Activated naive CD4-positive, alpha-beta T cell treated with Interleukin-2 at 50 U/mL for 16 hours (primary cell): ENCODE measurements at regions not wholly inside any gene's neighbourhood (a gene's known extent, or its start where the extent isn't known, plus 50 kb on each side); places are given as distances from the start of the nearest gene placed in this dataset.

Source experiments
- DNase-seq: peaks from one replicate; pipeline ENCODE4 v3.0.0-alpha.2; 2020

DNA sequence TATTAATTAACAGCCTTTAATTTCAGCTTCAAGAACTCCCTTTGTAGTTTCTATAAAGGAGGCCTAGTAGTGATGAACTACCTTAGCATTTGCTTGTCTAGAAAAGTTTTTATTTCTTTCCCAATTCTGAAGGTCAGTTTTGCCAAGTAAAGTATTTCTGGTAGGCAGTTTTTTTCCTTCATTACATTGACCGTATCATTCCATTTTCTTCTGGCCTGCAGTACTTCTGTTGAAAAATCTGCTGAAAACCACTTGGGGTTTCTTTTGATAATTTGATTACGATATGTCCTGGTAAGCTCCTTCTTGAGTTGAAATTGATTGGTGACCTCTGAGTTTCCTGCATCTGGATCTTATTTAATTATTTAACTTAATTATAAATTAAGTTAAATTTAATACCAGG lies 691.8 kb downstream of the TSN start:
- no peak for DNase-seq

DNA sequence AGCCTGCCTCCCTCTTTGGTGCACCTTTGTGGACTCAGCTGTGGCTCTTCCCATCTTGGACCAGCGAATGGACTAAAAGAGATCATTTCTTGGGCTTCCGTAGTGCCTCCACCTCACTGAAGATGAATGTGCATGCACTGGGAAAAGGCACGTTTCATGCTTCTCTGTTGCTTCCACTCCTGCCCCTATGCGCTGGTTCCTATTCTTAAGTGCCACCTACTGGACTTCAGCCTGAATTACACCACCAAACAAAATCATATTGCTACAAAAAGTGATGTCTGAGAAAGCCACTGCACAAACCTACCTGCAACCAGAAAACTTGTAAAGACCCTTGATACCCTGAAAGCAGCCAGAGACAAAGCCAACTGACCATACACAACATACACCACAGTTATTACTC lies 695.6 kb downstream of the TSN start:
- DNase-seq, result no peak

DNA sequence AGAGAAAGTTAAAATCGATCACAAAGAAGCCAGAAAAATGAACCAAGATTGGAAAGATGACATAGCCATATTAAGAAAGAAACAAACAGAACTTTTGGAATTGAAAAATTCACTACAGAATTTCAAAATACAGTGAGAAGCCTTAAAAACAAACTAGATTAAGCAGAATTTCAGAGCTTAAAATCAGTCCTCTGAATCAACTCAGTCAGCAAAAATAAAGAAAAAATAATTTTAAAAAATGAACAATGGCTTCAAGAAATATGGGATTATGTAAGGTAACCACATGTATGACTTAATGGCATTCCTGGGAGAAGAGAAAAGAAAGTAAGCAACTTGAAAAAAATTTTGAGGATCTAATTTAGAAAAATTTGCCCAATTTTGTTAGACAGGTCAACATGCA lies 696.2 kb downstream of the TSN start:
- DNase-seq, result no peak

DNA sequence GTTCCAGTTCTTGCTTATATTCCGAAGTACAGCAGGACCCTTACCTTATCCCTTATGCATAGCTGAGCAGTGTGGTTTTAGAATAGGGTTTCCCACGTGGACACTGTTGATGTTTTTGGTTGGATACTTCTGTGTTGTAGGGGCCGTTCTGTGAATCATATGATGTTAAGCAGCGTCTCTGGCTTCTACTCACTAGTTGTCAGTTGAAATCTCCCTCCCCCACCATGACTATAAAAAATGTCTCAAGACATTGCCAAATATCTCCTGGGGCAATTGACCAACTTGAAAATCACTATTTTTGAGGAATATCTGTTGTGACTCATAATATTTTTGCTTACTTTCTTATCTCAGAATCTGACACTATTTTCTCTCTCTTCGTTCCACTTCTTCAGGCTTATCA lies 713.7 kb downstream of the TSN start:
- DNase-seq, result no peak

DNA sequence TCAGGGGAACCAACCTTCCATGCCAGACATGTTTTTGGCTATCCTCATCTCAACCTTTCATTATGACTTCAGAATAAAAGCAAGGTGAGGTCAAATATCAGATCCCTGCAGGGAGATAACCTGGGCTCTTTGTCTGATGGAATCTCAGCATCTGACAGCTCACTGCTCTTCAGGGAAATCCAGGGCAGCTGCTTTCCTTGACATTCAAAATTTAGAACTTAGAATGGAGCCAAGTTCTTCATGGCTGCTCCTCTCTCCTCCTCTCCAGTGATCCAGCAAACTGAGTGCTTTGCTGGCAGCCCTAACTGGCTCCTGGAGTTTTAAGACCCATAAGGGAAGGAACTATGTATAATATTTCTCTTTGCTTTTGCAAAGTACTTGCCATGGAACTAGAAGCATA lies 716.3 kb downstream of the TSN start:
- no peak for DNase-seq

DNA sequence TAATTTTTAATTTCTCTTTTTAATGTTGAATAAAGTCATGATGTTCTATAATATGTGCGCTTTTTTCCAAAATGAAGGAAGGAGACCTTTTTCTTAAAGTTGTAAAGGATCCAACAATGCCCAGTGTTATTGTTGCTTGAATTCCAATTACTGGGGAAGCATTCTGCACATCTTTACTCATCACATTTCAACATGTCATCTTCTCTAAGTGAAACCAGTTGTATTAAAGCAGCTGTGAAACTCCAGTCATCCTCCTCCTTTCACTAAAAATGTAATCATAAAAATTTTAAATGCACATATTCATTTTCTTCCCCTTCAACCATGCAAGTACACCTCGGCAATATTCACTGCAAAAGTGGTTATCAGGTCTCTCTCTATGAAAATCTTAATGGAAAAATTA lies 722.7 kb downstream of the TSN start:
- DNase-seq, result no peak

DNA sequence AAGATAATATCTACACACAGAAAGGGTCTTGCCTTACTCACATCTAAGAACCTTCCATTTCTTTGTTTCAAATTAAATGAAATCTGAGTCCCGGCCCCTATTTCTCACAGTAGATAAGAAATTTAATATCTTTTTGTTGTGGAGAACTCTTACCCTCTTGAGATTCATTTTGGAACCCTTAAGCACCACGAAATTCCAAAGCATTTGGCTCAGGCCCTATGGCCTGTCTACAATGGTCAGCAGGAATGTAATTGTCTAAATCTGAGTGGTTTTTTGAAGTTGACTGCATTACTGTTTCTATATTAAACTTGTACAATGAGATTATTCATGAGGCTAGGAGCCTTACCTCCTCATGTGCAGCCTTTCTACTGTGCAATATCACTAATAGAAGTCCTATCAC lies 723.3 kb downstream of the TSN start:
- no peak for DNase-seq

DNA sequence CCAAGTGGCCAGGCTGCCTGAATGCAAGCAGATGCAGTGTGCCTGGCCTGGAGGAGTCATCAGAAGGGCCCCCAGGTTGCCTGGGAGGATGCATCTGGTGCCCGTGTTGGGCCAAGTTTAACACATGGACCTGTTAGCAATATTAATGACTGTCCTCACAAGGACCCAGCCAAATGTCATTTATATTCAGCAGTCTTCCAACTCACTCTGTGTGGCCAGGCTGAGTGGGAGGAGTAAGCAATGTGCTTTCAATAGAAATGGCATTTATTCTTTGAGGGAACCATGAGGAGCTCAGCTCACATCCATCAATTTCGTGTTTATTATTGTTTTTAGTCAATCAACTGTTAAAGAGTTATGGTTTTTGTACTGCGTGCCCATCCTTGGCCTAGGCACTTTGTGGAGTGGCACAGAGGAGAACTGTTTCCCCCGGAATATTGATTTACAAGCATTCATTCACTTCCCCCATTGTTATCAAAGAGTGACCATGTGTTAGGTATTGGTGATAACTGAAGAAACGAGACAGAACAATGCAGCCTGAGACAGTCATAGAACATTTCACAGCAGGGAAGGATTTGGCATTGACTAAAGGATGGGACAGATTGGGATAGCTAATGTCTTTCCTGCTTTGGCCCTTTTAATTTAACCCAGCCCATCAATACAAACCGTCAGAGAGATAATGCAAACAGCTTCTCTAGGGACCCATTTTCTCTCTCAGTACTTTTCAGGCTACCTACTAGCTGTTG lies 725.2 kb downstream of the TSN start:
- DNase-seq, result no peak

DNA sequence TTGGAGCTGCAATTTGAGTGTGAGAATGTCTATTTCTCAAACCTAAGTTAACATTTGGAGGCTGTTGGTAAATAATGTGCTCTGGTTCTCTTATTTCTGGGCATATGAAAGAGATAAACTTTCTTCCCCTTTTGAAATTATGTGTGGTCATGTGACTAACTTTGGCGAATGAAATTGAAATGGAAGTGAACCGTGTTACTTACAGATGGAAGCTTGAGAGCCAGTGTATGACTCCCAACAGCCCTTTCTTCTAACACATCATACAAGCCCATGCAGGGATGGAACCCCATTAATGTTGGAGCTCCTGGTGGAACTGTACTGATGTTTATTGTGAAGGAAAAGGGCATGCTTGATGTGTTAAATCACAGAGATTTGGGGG lies 725.8 kb downstream of the TSN start:
- no peak for DNase-seq

DNA sequence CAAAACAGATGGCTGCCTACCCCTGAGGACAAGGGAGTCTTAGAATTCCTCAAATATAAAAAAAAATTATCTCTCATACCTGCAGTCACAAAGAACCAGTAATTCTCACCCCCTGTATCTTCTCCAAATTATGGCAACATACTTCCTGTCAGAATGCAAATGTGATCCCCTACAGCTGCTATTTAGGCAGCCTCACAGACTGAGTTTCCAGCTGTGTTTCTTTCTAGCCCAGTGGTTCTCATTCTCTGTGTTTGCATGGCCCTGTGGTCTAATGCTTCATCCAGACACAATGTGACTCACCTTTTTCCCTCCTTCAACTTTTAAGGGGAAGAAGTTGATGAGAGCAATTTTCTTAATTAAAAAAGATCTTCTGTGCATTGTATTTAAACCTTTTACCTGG lies 726.3 kb downstream of the TSN start:
- no peak for DNase-seq

DNA sequence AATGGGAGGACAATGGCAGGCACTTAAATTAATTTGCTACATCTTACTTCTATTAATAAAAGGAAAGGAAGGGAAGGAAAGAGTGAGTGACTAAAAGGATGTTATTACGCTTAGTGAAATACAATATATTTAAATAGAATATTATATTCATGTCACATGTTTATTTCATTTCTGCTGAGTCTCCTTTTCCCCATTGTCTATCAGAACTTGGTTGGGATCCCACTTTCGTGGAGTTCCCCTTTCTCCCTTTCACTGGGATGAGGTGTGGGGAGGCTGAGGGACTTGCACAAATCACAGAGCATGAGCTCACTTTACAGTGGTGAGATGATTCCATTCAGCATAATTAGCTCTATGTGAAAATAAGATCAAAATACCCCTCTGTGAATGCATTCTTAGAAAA lies 730.6 kb downstream of the TSN start:
- DNase-seq, result no peak

DNA sequence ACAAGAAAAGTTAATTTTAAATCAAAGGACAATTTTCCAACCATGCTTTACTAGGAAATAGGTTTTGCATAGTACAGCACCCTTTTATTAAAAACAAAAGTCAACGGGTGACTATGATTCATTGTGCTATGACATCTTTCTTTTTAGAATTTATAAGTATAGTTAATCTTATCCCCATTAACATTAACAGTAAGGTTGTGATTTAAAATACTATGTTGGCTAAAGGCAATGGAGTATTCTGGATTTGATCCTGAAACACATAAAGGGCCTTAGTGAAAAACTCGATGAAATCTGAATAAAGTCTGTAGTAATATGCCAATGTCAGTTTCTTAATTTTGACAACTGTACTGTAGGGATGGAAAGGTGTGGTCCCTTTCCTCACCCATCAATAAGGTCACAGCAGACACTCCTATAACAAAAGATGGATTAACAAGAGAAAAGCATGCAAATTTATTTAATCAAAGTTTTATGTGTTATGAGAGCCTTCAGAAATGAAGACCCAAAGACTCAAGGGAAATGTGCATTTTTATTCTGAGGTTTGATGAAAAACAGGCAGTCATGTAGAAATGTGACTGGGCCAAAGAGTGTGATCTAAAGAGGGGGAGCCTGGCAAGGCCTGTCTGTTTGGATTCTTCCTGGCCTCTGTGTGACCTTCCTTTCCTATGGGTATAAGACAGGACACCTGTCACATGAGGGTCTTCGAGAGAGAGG lies 731.4 kb downstream of the TSN start:
- no peak for DNase-seq

DNA sequence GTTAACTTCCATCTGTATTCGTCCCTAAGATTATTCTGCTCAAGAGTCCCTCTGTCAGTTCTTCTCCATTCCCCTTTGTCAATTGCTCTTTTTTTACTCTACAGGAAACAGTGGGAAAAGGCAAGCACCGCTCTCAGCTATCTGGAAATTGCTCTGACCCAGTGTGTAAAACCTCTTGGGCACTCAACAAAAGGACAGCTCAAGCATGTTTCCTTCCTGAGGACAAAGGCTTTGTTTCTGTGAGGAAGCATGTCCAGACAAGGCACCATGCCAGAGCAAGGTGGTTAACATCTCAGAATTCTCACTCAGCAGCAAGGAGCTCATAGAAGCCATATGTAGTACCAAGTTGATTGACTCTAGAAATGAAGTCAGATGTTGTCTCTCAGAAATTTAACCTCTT lies 735.6 kb downstream of the TSN start:
- no peak for DNase-seq

DNA sequence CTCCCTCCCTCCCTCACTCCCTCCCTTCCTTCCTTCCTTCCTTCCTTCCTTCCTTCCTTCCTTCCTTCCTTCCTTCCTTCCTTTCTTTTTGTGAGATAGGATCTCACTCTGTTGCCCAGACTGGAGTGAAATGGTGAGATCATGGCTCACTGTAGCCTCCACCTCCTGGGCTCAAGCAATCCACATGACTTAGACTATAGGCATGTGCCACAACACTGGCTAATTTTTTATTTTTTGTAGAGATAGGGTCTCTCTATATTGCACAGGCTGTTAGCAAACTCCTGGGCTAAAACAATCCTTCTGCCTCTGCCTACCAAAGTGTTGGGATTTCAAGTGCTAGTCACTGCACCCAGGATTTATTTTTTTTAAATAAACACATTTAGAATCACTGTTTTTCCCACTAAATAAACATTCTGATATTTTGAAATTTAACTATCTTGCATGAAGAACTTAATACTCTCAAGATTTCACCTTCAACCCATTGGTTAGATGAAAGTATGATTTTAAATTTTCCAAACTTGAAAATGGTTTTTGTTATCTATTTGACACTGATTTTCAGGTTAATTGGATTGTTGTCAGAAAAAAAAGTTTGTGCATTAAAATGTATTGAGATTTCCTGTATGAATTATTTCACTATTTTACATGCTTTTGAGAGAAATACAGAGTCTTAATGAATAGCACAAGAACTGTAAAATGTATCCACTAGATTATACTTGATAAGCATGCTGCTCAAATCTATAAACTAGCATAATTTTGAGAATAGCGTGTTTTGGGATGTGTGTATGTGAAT lies 745.1 kb downstream of the TSN start:
- DNase-seq, result no peak

DNA sequence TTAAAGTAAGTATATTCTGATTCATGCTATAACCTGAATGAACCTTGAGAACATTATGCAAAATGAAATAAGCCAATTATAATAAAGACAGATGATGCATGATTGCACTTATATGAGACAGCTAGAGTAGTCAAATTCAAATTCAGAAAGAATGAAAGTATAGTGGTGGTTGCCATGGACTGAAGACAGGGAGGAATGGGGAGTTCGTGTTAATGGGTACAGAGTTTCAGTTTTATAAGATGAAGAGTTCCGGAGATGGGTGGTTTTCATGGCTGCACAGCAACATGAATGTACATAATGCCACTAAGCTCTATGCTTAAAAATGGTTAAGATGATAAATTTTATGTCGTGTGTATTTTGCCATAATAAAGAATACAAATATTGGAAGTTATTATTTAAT lies 751.2 kb downstream of the TSN start:
- no peak for DNase-seq

DNA sequence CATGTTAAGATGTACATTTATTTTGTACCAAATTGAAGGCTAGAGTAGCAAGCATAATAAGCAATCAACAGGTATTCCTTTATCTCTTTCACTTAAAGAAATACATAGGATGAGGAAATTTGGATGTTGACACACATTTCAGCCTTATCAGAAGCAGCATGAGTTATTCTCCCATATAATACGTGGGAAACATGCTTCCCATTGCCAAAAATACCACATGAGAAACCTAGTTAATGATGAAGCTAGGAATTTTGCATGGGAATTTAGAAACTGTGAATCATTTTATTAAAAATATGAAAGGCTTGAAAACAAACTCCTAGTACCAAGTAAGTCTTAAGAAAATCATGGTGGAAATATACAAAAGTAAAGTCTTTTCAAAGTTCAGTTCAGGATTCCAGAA lies 751.8 kb downstream of the TSN start:
- DNase-seq, result no peak

DNA sequence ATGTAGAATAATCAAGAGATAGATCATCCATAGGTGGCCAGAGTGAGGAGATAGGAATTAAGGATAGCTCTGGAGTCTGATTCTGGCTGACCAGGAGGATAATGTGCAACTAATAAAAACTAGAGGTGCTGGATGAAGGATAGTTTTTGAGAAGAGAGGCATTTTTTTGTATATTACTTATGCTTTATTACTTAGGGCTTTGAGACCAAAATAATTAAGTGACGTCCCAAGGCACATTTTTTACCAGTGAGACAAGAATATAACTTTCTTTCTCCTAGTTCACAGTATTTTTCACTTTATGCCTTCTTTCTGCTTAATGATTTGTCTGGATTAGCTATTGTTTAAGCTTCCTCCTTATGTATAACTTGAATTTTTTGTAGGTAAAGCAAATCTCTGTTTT lies 756.6 kb downstream of the TSN start:
- no peak for DNase-seq

DNA sequence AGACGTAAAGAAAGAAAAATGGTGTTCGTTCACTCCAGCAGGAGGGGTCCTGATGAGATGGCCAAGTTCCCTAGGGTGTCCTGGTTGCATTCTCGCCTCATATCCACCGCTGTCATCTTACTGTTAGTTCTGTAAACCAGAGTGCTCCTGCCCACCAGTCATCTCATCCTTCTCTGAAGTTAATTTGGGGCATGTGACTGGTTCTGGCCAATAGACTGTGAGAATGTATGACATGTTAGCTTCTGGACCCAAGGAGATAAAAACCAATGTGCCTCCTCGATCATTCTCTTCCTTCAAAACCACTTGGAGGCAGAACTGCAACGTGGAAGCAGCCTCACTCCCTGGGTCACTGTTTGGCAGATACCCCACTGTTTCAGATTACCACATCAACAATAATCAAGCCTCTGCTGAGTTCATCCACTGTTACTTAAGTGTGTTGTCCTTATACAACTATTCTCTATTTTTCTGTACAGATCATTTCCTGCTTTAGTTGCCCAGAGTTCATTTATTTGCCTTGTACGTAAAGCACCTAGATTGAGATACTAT lies 759.1 kb downstream of the TSN start:
- DNase-seq, result no peak

DNA sequence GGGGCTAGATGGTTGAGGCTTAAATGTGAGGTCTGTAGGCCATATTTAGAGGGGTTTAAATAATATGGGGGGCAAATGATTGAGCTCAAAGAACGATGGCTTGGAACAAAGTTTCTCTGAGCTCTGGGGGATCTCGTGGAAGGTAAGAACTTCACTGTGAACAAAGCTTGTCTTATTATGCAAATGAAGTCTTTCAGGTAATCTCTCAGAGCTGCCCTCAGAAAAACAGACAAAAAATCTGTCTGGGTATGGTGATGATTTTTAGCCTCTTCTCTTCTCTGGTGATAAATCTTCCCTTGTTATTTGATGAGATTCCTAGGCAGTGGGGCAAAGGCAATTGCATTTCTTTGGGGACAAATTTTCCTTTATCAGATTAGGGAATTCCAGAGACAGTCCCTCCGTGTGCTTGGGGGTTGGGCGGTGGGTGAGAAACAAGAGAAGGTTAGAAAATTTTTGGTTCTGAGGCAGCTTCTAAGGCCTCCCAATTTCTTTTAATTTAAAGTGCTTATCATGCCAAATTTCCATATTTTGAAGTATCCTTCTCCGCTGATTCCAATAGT lies 760.4 kb downstream of the TSN start:
- DNase-seq, result no peak

DNA sequence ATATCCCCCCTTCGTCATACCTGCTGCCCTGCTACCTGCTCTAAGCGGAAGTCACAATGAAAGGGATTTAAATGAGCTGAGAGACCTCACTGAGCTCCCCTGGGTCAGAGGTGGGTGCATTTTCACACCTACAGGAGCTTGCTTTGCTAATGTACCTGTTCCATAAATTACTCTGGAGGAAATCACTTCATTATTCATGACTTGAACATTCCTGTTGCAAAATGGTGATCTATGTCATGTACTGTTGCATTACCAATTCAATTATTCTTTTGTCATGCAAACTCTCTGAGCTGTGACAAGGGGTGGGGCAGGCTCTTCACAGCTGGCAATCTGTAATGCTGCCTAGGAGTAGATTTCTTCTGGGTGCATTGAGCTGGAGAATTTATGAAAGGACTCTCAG lies 761.3 kb downstream of the TSN start:
- DNase-seq, result no peak

DNA sequence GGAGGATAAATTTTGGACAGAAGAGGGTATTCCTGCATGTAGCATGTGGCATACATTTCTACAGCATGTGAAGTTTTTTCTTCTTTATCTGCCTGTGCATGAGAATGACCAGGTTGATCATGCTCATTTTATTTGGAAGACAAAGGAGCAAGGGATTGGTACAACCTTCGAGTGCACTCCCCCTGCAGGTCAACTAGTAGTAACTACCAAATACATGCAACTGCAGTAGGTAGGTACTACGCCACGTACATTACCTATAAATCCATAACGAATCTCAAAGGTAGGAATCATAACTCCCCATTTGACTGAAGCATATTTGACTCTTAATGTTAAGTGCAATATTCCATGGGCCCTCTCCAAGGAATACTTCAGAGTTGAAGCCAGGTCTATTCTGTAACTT lies 763.9 kb downstream of the TSN start:
- no peak for DNase-seq

DNA sequence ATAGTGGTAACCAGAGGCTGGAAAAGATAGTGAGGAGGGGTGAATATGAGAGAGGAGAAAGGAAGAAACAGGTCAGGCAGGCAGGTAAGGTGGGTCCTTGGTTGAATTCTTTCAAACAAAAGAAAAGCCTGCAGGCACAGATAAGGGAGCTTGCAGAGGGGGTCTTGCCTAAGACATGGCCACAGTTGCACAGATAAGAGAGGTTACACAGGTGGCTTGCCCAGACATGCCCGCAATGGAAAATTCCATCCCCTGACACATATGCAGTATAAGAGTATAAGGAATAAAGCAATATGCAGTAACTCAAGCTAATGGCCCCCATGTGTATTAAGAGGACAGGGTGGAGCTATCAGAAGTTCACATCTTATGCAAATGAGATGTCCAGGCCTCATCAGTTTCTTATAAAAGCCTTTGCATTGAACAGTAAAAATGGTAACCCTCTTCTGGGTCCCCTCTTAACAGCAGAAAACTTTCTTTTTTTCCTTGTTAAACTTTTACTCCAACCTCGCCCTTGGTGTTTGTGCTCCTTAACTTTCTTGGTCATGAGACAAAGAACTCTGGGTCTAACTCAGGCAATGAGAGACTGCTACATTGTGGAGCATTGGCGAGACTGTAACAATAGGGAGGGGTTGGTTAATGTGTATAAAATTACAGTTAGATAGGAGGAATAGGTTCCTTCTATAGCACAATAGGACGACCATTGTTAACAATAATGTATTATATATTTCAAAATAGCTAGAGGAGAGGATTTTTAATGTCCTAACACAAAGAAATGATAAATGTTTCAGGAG lies 764.6 kb downstream of the TSN start:
- DNase-seq, result no peak

DNA sequence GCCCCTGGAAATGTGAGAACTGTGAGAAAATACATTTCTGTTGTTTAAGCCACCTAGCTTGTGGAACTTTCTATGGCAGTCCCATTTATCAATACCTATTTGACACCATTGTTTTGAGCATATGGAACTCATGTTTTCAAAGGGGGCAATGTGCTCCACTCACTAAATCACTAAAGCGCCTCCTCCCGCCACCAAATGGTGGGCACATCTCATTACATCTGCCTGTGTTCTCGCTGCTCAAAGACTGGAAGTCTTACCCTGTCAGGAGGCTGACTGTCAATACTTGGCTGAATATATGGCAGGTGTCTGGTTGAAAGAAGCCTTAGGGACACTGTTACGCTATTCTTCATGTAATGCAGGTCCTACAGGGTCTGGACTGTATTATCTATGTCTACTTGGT lies 767.7 kb downstream of the TSN start:
- no peak for DNase-seq
